ENCODE measurements at regions not wholly inside any gene's neighbourhood (a gene's known extent, or its start where the extent isn't known, plus 50 kb on each side); places are given as distances from the start of the nearest gene placed in this dataset.
"Not testable (repeated sequence)": the region's sequence is repeated elsewhere in the genome, so short reads cannot be mapped to it uniquely, and the experiment has no call there.

DNA sequence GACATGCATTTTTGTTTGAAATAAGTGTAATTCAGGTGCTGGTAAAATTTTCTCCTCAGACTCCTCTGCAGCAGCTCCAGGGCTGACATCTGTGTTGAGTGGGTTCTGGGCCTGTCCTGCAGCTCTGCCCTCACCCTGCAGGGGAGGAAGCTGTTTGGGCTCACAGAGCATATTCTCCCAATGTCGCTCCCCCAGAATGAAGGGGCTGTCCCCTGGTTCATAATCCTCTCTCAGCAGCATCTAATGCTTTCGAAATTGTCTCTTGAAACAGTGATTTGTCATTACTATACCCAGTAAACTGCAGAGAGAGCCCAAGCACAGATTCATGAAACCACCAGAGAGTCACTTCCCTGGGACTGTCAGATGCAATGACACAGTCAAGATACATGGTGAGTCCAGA is 606.7 kb downstream of the TMEM121 start:
- TF ChIP-seq, protein P1, sequence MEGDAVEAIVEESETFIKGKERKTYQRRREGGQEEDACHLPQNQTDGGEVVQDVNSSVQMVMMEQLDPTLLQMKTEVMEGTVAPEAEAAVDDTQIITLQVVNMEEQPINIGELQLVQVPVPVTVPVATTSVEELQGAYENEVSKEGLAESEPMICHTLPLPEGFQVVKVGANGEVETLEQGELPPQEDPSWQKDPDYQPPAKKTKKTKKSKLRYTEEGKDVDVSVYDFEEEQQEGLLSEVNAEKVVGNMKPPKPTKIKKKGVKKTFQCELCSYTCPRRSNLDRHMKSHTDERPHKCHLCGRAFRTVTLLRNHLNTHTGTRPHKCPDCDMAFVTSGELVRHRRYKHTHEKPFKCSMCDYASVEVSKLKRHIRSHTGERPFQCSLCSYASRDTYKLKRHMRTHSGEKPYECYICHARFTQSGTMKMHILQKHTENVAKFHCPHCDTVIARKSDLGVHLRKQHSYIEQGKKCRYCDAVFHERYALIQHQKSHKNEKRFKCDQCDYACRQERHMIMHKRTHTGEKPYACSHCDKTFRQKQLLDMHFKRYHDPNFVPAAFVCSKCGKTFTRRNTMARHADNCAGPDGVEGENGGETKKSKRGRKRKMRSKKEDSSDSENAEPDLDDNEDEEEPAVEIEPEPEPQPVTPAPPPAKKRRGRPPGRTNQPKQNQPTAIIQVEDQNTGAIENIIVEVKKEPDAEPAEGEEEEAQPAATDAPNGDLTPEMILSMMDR (IDR thresholded peaks at IDR 0.05): not testable (repeated sequence)
- not testable (repeated sequence) for TF ChIP-seq POLR2A, EP300 (IDR thresholded peaks at IDR 0.05)
